Activated CD4-positive, alpha-beta T cell treated with anti-CD3 and anti-CD28 coated beads for 36 hours (primary cell): ENCODE measurements at regions not wholly inside any gene's neighbourhood (a gene's known extent, or its start where the extent isn't known, plus 50 kb on each side); places are given as distances from the start of the nearest gene placed in this dataset.

Experiments
- ATAC-seq: fragments of 200-7000 bp; cut with Tn5 transposase; one replicate; pipeline ENCODE4 v1.10.0; 2021; ENCODE audit warnings: mild to moderate bottlenecking, moderate library complexity
- CTCF ChIA-PET: fragments of 350-600 bp; sonication (Branson Sonifier 250); formaldehyde crosslinking; loops from one replicate; lab custom pipeline; 2021; ENCODE audit warnings: antibody characterized with exemption; lab: Charles Lee
- POLR2A ChIA-PET: fragments of 350-600 bp; sonication (Branson Sonifier 250); formaldehyde crosslinking; loops from one replicate; lab custom pipeline; 2021; ENCODE audit warnings: antibody characterized with exemption, inconsistent platforms; lab: Charles Lee
- DNase-seq: peaks from one replicate; pipeline ENCODE4 v3.0.0-alpha.2; 2020
- H3K27ac Mint-ChIP-seq: one replicate; pipeline ENCODE4 v1.8.0; 2021; ENCODE audit warnings: mixed read lengths
- H3K27me3 Mint-ChIP-seq: one replicate; pipeline ENCODE4 v1.8.0; 2021; ENCODE audit warnings: mixed read lengths
- H3K36me3 Mint-ChIP-seq: one replicate; pipeline ENCODE4 v1.8.0; 2021; ENCODE audit warnings: low read depth, mixed read lengths
- H3K4me1 Mint-ChIP-seq: one replicate; pipeline ENCODE4 v1.8.0; 2021; ENCODE audit warnings: mixed read lengths
- H3K4me3 Mint-ChIP-seq: one replicate; pipeline ENCODE4 v1.8.0; 2021; ENCODE audit warnings: mild to moderate bottlenecking, moderate library complexity, mixed read lengths
- H3K9me3 Mint-ChIP-seq: one replicate; pipeline ENCODE4 v1.8.0; 2021; ENCODE audit warnings: low read depth, mixed read lengths
- intact Hi-C, 2 experiments: fragments of 100-400 bp; cut with DNase I in 1 of 2; cut with micrococcal nuclease in 1 of 2; formaldehyde crosslinking; loops; one replicate each; pipeline versions ENCODE4 v1.14.2 to v1.15.1; 2022 to 2024; cut with DNase I, micrococcal nuclease

DNA sequence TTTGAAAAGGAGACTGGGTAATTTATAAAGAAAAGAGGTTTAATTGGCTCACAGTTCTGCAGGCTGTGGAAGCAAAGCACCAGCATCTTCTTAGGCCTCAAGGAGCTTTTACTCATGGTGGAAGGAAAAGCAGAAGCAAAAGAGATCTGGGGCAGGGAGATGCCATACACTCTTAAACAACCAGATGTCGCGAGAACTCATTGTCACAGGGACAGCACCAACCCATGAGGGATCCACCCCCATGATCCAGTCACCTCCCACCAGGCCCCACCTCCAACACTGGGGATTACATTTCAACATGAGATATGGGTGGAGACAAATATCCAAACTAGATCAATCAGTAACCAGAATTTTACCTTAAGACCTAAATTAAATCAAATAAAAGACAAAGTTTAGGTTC, 87.2 kb downstream of the C11orf91 start:
- POLR2A ChIA-PET, result no interaction called here
- H3K27me3 Mint-ChIP-seq, result peaks cover 6% of the 10 kb centered on the region
- no peaks in the 10 kb centered on the region for H3K9me3 Mint-ChIP-seq
- H3K4me3 Mint-ChIP-seq, result no peak overlapping the region
- CTCF ChIA-PET, result no interaction called here
- H3K36me3 Mint-ChIP-seq, result no peaks in the 10 kb centered on the region
- no peaks in the 10 kb centered on the region for H3K4me1 Mint-ChIP-seq
- intact Hi-C loops, result no loop called here
- DNase-seq (no peak), ATAC-seq (no peak)
- H3K27ac Mint-ChIP-seq, result no peak overlapping the region

DNA sequence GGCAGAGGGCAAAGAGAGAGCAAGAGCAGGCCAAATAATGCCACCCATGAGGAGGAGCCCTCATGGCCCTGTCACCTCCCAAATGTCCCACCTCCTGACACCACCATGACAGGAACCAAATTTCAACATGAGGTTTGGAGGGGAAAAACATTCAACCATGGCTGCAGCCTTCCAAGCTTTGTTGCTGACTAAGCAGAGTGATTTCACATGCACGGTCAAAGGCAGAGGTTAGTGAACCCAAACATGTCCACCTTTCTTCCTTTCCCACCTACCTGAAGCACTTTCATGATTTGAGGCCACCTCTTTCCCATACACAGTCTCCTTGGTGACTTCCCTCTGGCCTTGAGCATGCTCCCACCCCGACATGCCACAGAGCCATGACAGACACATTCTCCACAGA, 89.7 kb downstream of the C11orf91 start:
- CTCF ChIA-PET, result no interaction called here
- H3K27me3 Mint-ChIP-seq, result peaks cover 5% of the 10 kb centered on the region

DNA sequence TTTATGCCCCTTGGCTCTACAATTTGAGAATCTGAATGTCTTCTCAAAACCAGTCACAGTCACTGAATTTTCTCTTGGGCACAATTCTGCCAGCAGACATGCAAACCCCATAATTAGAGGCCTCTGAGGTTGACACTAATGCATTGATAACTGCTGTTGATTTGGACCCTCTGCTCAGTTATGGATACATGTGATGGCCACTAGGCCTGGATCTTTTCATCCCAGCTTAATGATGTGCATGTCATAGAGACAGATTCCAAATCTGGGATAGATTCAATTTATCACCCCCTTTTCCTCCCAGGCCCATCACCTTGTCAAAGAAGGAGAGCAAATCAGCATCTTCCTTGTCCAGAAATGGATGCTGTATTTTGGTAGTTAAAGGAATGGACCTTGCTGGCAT, 92.2 kb downstream of the C11orf91 start:
- intact Hi-C loops, result no loop called here
- ChIA-PET CTCF (no interaction called here), POLR2A (no interaction called here)
- Mint-ChIP-seq H3K4me3 (no peak overlapping the region), H3K27ac (no peak overlapping the region), H3K27me3 (peaks cover 7% of the 10 kb centered on the region), H3K36me3 (no peaks in the 10 kb centered on the region), H3K4me1 (no peaks in the 10 kb centered on the region), H3K9me3 (no peaks in the 10 kb centered on the region)
- ATAC-seq (no peak), DNase-seq (no peak)

More for the DNA sequence above, 89.7 kb downstream of the C11orf91 start:
- H3K27ac Mint-ChIP-seq, result no peak overlapping the region
- intact Hi-C loops, result no loop called here
- POLR2A ChIA-PET, result no interaction called here
- no peaks in the 10 kb centered on the region for H3K4me1 Mint-ChIP-seq
- ATAC-seq (no peak), DNase-seq (no peak)
- H3K36me3 Mint-ChIP-seq, result no peaks in the 10 kb centered on the region
- H3K4me3 Mint-ChIP-seq, result no peak overlapping the region
- no peaks in the 10 kb centered on the region for H3K9me3 Mint-ChIP-seq

DNA sequence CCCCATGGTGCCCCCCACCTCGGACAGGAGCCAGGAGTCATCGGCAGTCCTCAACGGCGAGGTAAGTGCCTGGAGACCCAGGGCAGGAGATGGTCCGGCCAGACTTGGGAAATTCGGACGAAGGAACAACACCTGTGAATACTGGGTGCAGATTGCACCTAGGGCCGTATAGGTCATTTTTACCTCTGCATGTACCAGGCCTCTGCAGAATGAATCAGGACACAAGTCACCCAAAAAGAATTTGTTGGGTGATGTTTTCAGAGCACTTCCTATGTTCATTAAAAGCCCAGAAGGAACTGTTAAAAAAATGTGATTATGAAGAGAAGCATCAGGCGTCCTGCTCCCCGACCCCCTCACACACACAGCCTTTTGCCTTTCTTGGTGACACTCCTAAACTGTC, 93.9 kb downstream of the C11orf91 start:
- ATAC-seq (no peak), DNase-seq (no peak)
- no peak overlapping the region for H3K27ac Mint-ChIP-seq
- intact Hi-C loops, result no loop called here
- POLR2A ChIA-PET, result no interaction called here
- CTCF ChIA-PET, result interaction anchor here (0.6 kb wide), 2 partner anchors 56 to 62 kb away, joined by 3 read pairs; no protein-coding TSS in a partner anchor
- no peaks in the 10 kb centered on the region for H3K4me1 Mint-ChIP-seq
- no peak overlapping the region for H3K4me3 Mint-ChIP-seq
- no peaks in the 10 kb centered on the region for H3K9me3 Mint-ChIP-seq
- peaks cover 10% of the 10 kb centered on the region for H3K27me3 Mint-ChIP-seq
- no peaks in the 10 kb centered on the region for H3K36me3 Mint-ChIP-seq

DNA sequence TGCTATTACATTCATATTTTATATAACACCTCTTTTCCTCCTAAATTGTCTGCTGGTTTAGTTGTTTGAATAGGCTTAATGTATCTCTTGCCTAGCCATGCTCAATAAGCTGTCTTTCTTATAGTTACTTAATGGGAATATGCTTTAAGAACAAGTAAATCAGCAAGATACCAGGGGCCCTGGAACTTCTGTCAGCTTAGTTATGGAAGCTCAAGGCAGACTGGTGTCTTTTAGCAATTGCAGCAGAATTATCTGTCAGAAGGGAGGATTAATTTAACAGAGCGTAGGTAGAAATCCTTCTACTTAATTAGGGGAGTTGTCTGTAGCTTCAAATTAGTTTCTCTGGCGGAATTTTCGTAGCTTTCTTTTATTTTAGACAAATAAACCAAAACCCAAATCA, 94.9 kb downstream of the C11orf91 start:
- peaks cover 10% of the 10 kb centered on the region for H3K27me3 Mint-ChIP-seq
- DNase-seq (no peak), ATAC-seq (no peak)
- no peak overlapping the region for H3K4me3 Mint-ChIP-seq
- intact Hi-C loops, result no loop called here
- no peaks in the 10 kb centered on the region for H3K36me3 Mint-ChIP-seq
- no peaks in the 10 kb centered on the region for H3K4me1 Mint-ChIP-seq
- no peaks in the 10 kb centered on the region for H3K9me3 Mint-ChIP-seq
- H3K27ac Mint-ChIP-seq, result no peak overlapping the region
- POLR2A ChIA-PET, result no interaction called here
- CTCF ChIA-PET, result interaction anchor here (0.7 kb wide), 1 partner anchor 27 kb away, joined by 4 read pairs; no protein-coding TSS in a partner anchor

DNA sequence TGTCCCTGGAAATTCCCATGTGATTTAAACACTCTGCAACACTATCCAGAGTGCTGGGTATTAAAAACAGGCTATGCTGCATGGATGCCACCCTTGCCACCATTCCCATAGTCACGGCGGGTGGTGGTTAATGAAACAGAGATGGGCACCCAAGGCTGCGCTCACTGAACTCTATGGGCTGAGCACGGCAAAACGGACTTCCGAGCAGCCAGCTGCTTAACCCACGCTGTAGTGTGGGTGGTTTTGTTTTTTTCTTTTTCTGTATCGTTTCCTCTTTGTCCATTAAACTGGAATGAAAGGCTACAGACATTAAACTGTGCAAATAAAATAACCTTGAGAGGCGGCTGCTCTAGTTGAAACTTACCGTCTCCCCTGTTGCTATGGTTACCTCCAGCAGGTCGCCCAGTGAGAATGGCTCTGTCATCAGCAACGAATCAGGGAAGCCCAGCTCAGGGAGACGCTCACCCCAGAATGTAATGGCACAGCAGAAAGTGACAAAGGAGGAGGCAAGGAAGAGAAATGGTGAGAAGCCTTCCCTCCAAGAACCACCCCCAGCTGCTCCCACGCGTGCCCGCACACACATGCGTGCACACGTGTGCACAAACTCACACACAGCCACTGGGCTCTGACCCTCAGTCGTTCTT, 102.1 kb downstream of the C11orf91 start:
- H3K4me1 Mint-ChIP-seq, result no peaks in the 10 kb centered on the region
- no peak overlapping the region for H3K27ac Mint-ChIP-seq
- no peak overlapping the region for H3K4me3 Mint-ChIP-seq
- ChIA-PET POLR2A (no interaction called here), CTCF (no interaction called here)
- intact Hi-C loops, result no loop called here
- no peak for DNase-seq
- H3K9me3 Mint-ChIP-seq, result peaks cover 5% of the 10 kb centered on the region
- ATAC-seq, result no peak
- peaks cover 19% of the 10 kb centered on the region for H3K27me3 Mint-ChIP-seq
- H3K36me3 Mint-ChIP-seq, result no peaks in the 10 kb centered on the region

DNA sequence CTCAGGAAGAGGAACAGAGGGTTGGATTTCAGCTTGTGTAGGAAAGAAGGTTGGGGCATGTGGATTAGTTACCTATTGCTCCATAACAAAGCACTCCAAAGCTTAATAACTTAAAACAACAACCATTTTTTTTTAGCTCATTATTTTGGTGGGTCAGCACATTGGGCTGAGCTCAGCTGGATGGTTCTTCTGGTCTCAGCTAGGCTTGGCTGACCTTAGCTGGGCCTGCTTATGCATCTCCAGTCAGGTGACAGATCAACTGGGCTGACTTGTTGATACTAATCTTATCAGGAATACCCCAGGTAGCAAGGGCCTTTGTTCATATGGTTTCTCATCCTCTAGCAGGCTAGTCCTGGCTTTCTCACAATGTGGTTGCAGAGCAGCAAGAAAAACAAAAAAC, 106.4 kb downstream of the C11orf91 start:
- CTCF ChIA-PET, result no interaction called here
- Mint-ChIP-seq H3K27ac (no peak overlapping the region), H3K36me3 (no peaks in the 10 kb centered on the region), H3K4me1 (no peaks in the 10 kb centered on the region), H3K9me3 (peaks cover 5% of the 10 kb centered on the region), H3K4me3 (no peak overlapping the region), H3K27me3 (peaks cover 10% of the 10 kb centered on the region)
- POLR2A ChIA-PET, result no interaction called here
- ATAC-seq (no peak), DNase-seq (no peak)
- intact Hi-C loops, result no loop called here

DNA sequence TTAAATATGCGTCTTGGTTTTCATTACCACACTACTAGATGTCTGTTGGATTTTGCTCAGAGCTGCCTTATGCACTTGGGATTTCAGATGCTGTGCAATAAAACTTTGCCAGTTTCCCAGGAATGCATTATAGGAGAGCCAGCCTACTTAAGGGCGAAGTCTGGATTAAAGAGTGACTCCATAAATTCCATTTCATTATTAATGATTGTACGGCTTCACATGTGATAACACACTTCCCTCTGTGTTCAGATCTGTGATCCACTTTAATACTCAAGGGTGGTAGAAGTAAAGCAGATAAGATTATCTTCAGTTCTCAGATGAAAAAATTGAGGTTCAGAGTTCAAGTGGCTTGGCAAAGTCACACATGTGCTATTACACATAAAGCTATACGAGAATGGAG, 110.2 kb downstream of the C11orf91 start:
- Mint-ChIP-seq H3K36me3 (no peaks in the 10 kb centered on the region), H3K27ac (no peak overlapping the region), H3K4me3 (no peak overlapping the region), H3K9me3 (peaks cover 5% of the 10 kb centered on the region), H3K4me1 (no peaks in the 10 kb centered on the region), H3K27me3 (peaks cover 12% of the 10 kb centered on the region)
- CTCF ChIA-PET, result no interaction called here
- no peak for DNase-seq
- ATAC-seq, result no peak
- POLR2A ChIA-PET, result no interaction called here
- intact Hi-C loops, result no loop called here

DNA sequence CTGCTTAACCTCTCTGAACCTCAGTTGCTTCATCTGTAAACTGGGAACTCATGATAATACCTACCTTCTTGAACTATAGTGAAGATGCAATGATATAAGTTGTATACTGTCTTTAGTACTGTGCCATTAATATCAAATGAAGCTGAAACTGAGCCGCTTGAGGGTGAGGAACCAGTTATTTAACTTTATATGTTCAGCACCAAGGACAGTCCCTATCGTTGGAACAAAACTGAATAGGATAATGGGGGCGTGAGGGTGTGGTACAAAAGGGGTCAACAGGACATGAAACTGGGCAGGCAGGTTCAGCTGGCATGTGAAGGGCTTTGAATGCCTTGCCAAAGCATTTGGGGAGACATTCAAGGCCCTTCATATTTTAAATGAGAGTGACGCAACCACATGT, 112.6 kb downstream of the C11orf91 start:
- ChIA-PET POLR2A (no interaction called here), CTCF (no interaction called here)
- Mint-ChIP-seq H3K27ac (no peak overlapping the region), H3K4me3 (no peak overlapping the region), H3K27me3 (peaks cover 8% of the 10 kb centered on the region), H3K36me3 (no peaks in the 10 kb centered on the region), H3K9me3 (no peaks in the 10 kb centered on the region), H3K4me1 (no peaks in the 10 kb centered on the region)
- ATAC-seq, result no peak
- intact Hi-C loops, result no loop called here
- no peak for DNase-seq

DNA sequence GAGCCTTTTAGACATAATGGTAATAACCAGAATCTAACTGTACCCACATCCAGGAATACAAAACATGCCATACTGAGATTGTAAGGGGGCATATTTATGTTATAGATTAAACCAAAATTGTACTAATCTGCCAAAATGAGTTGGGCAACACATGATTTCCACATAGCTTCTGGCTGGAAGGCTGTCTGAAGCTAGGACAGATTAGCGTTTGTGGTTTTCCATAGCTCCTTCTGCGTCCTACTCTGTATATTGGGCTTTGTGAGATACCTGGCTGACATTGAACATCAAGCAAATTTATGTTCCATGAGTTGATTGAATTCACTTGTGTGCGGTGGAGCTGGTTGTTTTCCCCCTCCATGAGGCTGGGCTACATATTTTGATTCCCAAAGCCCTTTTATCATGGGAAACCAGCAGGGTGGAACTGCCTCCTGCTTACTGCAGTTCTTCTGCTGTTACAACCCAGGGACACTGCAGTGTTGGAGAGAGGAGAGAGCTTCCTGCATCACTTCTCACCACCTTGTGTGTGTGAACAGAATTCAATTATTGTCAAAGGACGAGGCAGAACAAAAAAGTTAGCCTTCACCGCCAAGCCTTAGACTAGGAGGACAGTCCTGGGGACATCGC, 114.9 kb downstream of the C11orf91 start:
- POLR2A ChIA-PET, result no interaction called here
- H3K27me3 Mint-ChIP-seq, result peaks cover 19% of the 10 kb centered on the region
- H3K9me3 Mint-ChIP-seq, result no peaks in the 10 kb centered on the region

DNA sequence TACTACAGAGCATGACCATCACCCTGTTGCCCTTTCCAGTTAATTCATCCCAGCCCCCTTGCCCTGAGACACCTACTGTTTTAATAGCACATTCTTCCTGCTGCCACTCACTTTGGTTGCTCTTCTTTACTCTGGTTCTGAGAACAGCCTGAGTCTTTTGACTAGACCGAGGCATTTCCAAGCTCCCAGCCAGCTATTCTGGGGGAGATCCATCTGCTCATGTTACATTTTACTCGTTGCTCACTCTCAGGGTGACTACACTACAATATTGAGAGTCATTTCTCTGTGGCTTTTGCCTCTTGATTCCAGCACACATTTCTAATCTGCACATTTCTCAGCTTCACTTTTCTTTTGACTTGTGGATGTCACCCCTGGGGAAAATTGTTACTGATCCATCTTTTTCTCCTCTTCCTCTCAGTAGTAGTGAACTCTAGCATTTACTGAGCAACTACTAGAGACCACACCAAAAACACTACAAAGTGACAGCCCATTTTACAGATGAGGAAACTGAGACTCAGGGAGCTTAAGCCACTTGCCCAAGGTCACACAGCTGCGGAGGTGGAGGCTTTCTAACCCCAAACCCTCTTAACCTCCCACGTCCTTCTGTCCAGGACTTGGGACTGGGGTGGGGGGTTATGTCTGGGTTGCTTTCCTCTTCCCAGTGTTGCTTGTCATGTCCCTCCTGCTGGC, 117.8 kb downstream of the C11orf91 start:
- ATAC-seq, result no peak
- POLR2A ChIA-PET, result no interaction called here
- Mint-ChIP-seq H3K9me3 (no peaks in the 10 kb centered on the region), H3K4me3 (no peak overlapping the region), H3K27me3 (peaks cover 25% of the 10 kb centered on the region), H3K27ac (no peak overlapping the region), H3K4me1 (no peaks in the 10 kb centered on the region), H3K36me3 (no peaks in the 10 kb centered on the region)
- CTCF ChIA-PET, result no interaction called here
- intact Hi-C loops, result no loop called here
- no peak for DNase-seq

More for the DNA sequence above, 114.9 kb downstream of the C11orf91 start:
- DNase-seq (no peak), ATAC-seq (no peak)
- Mint-ChIP-seq H3K36me3 (no peaks in the 10 kb centered on the region), H3K4me3 (no peak overlapping the region), H3K4me1 (no peaks in the 10 kb centered on the region), H3K27ac (no peak overlapping the region)
- intact Hi-C loops, result no loop called here
- CTCF ChIA-PET, result no interaction called here

DNA sequence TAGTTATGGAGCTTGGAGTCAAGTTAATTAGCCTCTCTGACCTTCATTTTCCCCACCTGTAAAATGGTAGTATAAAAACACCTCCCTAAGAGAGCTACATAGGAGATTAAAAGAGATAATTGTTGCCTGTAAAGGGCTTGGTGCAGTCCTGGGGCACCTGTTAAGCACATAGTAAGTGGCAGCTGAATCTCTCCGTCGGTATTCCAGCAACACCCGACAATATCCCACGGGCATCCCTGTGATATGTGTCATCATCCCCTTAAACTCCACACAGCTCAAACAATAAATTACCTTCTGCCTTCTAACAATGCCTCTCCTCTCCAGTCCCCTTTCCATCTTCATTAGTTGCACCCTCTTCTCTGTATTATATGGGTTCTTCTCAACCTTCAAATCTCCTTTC, 121.5 kb downstream of the C11orf91 start:
- peaks cover 17% of the 10 kb centered on the region for H3K27me3 Mint-ChIP-seq
- H3K9me3 Mint-ChIP-seq, result no peaks in the 10 kb centered on the region
- DNase-seq (no peak), ATAC-seq (no peak)
- ChIA-PET CTCF (interaction anchor here (0.6 kb wide), 1 partner anchor 27 kb away, joined by 4 read pairs; no protein-coding TSS in a partner anchor), POLR2A (no interaction called here)
- intact Hi-C loops, result no loop called here
- H3K4me3 Mint-ChIP-seq, result no peak overlapping the region
- no peaks in the 10 kb centered on the region for H3K36me3 Mint-ChIP-seq
- no peaks in the 10 kb centered on the region for H3K4me1 Mint-ChIP-seq
- no peak overlapping the region for H3K27ac Mint-ChIP-seq
